ENCODE measurements at regions not wholly inside any gene's neighbourhood (a gene's known extent, or its start where the extent isn't known, plus 50 kb on each side); places are given as distances from the start of the nearest gene placed in this dataset.

GRCh38 chr12:127899971-127900370 is 367.0 kb upstream of the TMEM132C start:
- ChIA-PET POLR2A (no interaction called here), CTCF (no interaction called here)
- TF ChIP-seq CTCF (IDR thresholded peaks at IDR 0.05; ENCODE audit: low read depth, low read length), result no peak

GRCh38 chr12:127900386-127900785 is 366.6 kb upstream of the TMEM132C start:
- Histone ChIP-seq H3K27ac (ENCODE audit: low read depth, low read length) (no peak overlapping the region), H3K27me3 (ENCODE audit: control insufficient read depth, insufficient read depth, low read length) (no peaks in the 10 kb centered on the region), H3K4me3 (ENCODE audit: low read depth, low read length) (no peak overlapping the region), H3K9me3 (ENCODE audit: control insufficient read depth, insufficient read depth, low read length) (peaks cover 24% of the 10 kb centered on the region)
- CTCF ChIA-PET, result no interaction called here
- POLR2A ChIA-PET, result no interaction called here
- TF ChIP-seq CTCF (IDR thresholded peaks at IDR 0.05; ENCODE audit: low read depth, low read length), result no peak
- no peak for DNase-seq (ENCODE audit: low read depth, low spot score)

More at GRCh38 chr12:127899971-127900370, 367.0 kb upstream of the TMEM132C start:
- Histone ChIP-seq H3K27me3 (ENCODE audit: control insufficient read depth, insufficient read depth, low read length) (no peaks in the 10 kb centered on the region), H3K4me3 (ENCODE audit: low read depth, low read length) (no peak overlapping the region), H3K27ac (ENCODE audit: low read depth, low read length) (no peak overlapping the region), H3K9me3 (ENCODE audit: control insufficient read depth, insufficient read depth, low read length) (peaks cover 24% of the 10 kb centered on the region)
- no peak for DNase-seq (ENCODE audit: low read depth, low spot score)

GRCh38 chr12:127903146-127903545 is 363.8 kb upstream of the TMEM132C start:
- Histone ChIP-seq H3K27me3 (ENCODE audit: control insufficient read depth, insufficient read depth, low read length) (no peaks in the 10 kb centered on the region), H3K9me3 (ENCODE audit: control insufficient read depth, insufficient read depth, low read length) (peaks cover 18% of the 10 kb centered on the region), H3K4me3 (ENCODE audit: low read depth, low read length) (no peak overlapping the region), H3K27ac (ENCODE audit: low read depth, low read length) (no peak overlapping the region)
- TF ChIP-seq CTCF (IDR thresholded peaks at IDR 0.05; ENCODE audit: low read depth, low read length), result no peak
- ChIA-PET POLR2A (no interaction called here), CTCF (no interaction called here)
- no peak for DNase-seq (ENCODE audit: low read depth, low spot score)

GRCh38 chr12:127909041-127909440 is 357.9 kb upstream of the TMEM132C start:
- Histone ChIP-seq H3K4me3 (ENCODE audit: low read depth, low read length) (no peak overlapping the region), H3K27ac (ENCODE audit: low read depth, low read length) (no peak overlapping the region), H3K27me3 (ENCODE audit: control insufficient read depth, insufficient read depth, low read length) (no peaks in the 10 kb centered on the region), H3K9me3 (ENCODE audit: control insufficient read depth, insufficient read depth, low read length) (peaks cover 7% of the 10 kb centered on the region; the same call in 1 of the 2 replicates)
- ChIA-PET CTCF (no interaction called here), POLR2A (no interaction called here)
- no peak for TF ChIP-seq CTCF (IDR thresholded peaks at IDR 0.05; ENCODE audit: low read depth, low read length)
- DNase-seq (ENCODE audit: low read depth, low spot score), result no peak

GRCh38 chr12:127911291-127911690 is 355.7 kb upstream of the TMEM132C start:
- no peak overlapping the region for H3K27ac ChIP-seq (ENCODE audit: low read depth, low read length)
- no peak overlapping the region for H3K4me3 ChIP-seq (ENCODE audit: low read depth, low read length)
- no peak for TF ChIP-seq CTCF (IDR thresholded peaks at IDR 0.05; ENCODE audit: low read depth, low read length)
- peaks cover 7% of the 10 kb centered on the region; the same call in 1 of the 2 replicates for H3K9me3 ChIP-seq (ENCODE audit: control insufficient read depth, insufficient read depth, low read length)
- CTCF ChIA-PET, result no interaction called here
- POLR2A ChIA-PET, result no interaction called here
- DNase-seq (ENCODE audit: low read depth, low spot score), result no peak
- H3K27me3 ChIP-seq (ENCODE audit: control insufficient read depth, insufficient read depth, low read length), result no peaks in the 10 kb centered on the region
